ENCODE measurements at regions not wholly inside any gene's neighbourhood (a gene's known extent, or its start where the extent isn't known, plus 50 kb on each side); places are given as distances from the start of the nearest gene placed in this dataset.

DNA sequence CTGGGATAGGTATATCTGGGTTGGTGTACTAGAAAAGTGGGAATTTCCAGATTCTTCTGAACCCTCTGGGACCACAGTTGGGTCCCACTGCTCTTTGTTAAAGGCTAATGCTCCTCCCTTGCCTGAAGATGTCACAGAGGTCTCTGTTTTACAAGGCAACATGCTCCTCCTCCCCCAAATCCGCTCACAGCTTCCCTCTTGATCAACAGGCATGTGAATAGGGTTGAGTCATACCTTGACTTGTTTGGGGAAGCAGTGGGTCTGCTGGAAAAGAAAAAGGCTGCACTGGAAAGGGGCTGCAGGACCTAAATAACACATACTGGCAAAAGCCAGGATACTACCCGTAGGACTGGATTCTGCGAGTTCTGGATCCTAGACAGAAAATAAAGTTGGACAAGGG is 165.4 kb upstream of the TMEM260 start:
- DNase-seq (ENCODE audit: low spot score) (no peak), ATAC-seq (no peak)
- CTCF ChIA-PET: no interaction called here
- POLR2A ChIA-PET: no interaction called here
- no peak for TF ChIP-seq ZNF416 (CRISPR knock-in tag; IDR thresholded peaks at IDR 0.05)
- TF ChIP-seq, protein P1, sequence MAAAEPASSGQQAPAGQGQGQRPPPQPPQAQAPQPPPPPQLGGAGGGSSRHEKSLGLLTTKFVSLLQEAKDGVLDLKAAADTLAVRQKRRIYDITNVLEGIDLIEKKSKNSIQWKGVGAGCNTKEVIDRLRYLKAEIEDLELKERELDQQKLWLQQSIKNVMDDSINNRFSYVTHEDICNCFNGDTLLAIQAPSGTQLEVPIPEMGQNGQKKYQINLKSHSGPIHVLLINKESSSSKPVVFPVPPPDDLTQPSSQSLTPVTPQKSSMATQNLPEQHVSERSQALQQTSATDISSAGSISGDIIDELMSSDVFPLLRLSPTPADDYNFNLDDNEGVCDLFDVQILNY (CRISPR knock-in tag; IDR thresholded peaks at IDR 0.05): no peak
- TF ChIP-seq ATF1 (CRISPR knock-in tag; IDR thresholded peaks at IDR 0.05): no peak
- no peak for TF ChIP-seq ZNF121 (CRISPR knock-in tag; IDR thresholded peaks at IDR 0.05)
- no peak for TF ChIP-seq NR1H2 (CRISPR knock-in tag; IDR thresholded peaks at IDR 0.05)
- TF ChIP-seq, protein P2, sequence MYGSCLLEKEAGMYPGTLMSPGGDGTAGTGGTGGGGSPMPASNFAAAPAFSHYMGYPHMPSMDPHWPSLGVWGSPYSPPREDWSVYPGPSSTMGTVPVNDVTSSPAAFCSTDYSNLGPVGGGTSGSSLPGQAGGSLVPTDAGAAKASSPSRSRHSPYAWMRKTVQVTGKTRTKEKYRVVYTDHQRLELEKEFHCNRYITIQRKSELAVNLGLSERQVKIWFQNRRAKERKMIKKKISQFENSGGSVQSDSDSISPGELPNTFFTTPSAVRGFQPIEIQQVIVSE (CRISPR knock-in tag; IDR thresholded peaks at IDR 0.05; ENCODE audit: borderline replicate concordance): no peak
- no peak for TF ChIP-seq TP53 (CRISPR knock-in tag; IDR thresholded peaks at IDR 0.05)
- TF ChIP-seq ZNF423 (CRISPR knock-in tag; IDR thresholded peaks at IDR 0.05): no peak
- TF ChIP-seq CREM (CRISPR knock-in tag; IDR thresholded peaks at IDR 0.05): no peak
- TF ChIP-seq ZNF138 (CRISPR knock-in tag; conservative IDR thresholded peaks at IDR 0.05): no peak
- TF ChIP-seq, protein P3, sequence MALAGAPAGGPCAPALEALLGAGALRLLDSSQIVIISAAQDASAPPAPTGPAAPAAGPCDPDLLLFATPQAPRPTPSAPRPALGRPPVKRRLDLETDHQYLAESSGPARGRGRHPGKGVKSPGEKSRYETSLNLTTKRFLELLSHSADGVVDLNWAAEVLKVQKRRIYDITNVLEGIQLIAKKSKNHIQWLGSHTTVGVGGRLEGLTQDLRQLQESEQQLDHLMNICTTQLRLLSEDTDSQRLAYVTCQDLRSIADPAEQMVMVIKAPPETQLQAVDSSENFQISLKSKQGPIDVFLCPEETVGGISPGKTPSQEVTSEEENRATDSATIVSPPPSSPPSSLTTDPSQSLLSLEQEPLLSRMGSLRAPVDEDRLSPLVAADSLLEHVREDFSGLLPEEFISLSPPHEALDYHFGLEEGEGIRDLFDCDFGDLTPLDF (CRISPR knock-in tag; IDR thresholded peaks at IDR 0.05): no peak
- no peak for TF ChIP-seq NFE2L1 (CRISPR knock-in tag; IDR thresholded peaks at IDR 0.05)
- TF ChIP-seq, protein P4, sequence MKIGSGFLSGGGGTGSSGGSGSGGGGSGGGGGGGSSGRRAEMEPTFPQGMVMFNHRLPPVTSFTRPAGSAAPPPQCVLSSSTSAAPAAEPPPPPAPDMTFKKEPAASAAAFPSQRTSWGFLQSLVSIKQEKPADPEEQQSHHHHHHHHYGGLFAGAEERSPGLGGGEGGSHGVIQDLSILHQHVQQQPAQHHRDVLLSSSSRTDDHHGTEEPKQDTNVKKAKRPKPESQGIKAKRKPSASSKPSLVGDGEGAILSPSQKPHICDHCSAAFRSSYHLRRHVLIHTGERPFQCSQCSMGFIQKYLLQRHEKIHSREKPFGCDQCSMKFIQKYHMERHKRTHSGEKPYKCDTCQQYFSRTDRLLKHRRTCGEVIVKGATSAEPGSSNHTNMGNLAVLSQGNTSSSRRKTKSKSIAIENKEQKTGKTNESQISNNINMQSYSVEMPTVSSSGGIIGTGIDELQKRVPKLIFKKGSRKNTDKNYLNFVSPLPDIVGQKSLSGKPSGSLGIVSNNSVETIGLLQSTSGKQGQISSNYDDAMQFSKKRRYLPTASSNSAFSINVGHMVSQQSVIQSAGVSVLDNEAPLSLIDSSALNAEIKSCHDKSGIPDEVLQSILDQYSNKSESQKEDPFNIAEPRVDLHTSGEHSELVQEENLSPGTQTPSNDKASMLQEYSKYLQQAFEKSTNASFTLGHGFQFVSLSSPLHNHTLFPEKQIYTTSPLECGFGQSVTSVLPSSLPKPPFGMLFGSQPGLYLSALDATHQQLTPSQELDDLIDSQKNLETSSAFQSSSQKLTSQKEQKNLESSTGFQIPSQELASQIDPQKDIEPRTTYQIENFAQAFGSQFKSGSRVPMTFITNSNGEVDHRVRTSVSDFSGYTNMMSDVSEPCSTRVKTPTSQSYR (CRISPR knock-in tag; IDR thresholded peaks at IDR 0.05): no peak
- TF ChIP-seq, protein P5, sequence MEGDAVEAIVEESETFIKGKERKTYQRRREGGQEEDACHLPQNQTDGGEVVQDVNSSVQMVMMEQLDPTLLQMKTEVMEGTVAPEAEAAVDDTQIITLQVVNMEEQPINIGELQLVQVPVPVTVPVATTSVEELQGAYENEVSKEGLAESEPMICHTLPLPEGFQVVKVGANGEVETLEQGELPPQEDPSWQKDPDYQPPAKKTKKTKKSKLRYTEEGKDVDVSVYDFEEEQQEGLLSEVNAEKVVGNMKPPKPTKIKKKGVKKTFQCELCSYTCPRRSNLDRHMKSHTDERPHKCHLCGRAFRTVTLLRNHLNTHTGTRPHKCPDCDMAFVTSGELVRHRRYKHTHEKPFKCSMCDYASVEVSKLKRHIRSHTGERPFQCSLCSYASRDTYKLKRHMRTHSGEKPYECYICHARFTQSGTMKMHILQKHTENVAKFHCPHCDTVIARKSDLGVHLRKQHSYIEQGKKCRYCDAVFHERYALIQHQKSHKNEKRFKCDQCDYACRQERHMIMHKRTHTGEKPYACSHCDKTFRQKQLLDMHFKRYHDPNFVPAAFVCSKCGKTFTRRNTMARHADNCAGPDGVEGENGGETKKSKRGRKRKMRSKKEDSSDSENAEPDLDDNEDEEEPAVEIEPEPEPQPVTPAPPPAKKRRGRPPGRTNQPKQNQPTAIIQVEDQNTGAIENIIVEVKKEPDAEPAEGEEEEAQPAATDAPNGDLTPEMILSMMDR (IDR thresholded peaks at IDR 0.05): no peak
- TF ChIP-seq, protein P6, sequence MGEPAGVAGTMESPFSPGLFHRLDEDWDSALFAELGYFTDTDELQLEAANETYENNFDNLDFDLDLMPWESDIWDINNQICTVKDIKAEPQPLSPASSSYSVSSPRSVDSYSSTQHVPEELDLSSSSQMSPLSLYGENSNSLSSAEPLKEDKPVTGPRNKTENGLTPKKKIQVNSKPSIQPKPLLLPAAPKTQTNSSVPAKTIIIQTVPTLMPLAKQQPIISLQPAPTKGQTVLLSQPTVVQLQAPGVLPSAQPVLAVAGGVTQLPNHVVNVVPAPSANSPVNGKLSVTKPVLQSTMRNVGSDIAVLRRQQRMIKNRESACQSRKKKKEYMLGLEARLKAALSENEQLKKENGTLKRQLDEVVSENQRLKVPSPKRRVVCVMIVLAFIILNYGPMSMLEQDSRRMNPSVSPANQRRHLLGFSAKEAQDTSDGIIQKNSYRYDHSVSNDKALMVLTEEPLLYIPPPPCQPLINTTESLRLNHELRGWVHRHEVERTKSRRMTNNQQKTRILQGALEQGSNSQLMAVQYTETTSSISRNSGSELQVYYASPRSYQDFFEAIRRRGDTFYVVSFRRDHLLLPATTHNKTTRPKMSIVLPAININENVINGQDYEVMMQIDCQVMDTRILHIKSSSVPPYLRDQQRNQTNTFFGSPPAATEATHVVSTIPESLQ (CRISPR knock-in tag; IDR thresholded peaks at IDR 0.05): no peak
- no peak for TF ChIP-seq ZNF317 (CRISPR knock-in tag; IDR thresholded peaks at IDR 0.05; ENCODE audit: borderline replicate concordance, low read depth)
- no peak for TF ChIP-seq ZNF263 (CRISPR knock-in tag; IDR thresholded peaks at IDR 0.05; ENCODE audit: low read depth)
- TF ChIP-seq, protein P7, sequence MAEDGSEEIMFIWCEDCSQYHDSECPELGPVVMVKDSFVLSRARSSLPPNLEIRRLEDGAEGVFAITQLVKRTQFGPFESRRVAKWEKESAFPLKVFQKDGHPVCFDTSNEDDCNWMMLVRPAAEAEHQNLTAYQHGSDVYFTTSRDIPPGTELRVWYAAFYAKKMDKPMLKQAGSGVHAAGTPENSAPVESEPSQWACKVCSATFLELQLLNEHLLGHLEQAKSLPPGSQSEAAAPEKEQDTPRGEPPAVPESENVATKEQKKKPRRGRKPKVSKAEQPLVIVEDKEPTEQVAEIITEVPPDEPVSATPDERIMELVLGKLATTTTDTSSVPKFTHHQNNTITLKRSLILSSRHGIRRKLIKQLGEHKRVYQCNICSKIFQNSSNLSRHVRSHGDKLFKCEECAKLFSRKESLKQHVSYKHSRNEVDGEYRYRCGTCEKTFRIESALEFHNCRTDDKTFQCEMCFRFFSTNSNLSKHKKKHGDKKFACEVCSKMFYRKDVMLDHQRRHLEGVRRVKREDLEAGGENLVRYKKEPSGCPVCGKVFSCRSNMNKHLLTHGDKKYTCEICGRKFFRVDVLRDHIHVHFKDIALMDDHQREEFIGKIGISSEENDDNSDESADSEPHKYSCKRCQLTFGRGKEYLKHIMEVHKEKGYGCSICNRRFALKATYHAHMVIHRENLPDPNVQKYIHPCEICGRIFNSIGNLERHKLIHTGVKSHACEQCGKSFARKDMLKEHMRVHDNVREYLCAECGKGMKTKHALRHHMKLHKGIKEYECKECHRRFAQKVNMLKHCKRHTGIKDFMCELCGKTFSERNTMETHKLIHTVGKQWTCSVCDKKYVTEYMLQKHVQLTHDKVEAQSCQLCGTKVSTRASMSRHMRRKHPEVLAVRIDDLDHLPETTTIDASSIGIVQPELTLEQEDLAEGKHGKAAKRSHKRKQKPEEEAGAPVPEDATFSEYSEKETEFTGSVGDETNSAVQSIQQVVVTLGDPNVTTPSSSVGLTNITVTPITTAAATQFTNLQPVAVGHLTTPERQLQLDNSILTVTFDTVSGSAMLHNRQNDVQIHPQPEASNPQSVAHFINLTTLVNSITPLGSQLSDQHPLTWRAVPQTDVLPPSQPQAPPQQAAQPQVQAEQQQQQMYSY (CRISPR knock-in tag; IDR thresholded peaks at IDR 0.05): no peak
- TF ChIP-seq, protein P8, sequence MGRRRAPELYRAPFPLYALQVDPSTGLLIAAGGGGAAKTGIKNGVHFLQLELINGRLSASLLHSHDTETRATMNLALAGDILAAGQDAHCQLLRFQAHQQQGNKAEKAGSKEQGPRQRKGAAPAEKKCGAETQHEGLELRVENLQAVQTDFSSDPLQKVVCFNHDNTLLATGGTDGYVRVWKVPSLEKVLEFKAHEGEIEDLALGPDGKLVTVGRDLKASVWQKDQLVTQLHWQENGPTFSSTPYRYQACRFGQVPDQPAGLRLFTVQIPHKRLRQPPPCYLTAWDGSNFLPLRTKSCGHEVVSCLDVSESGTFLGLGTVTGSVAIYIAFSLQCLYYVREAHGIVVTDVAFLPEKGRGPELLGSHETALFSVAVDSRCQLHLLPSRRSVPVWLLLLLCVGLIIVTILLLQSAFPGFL (CRISPR knock-in tag; IDR thresholded peaks at IDR 0.05; ENCODE audit: borderline replicate concordance): no peak
- TF ChIP-seq TCF7 (CRISPR knock-in tag; IDR thresholded peaks at IDR 0.05; ENCODE audit: low read depth): no peak
- H3K4me1 Mint-ChIP-seq: no peaks in the 10 kb centered on the region
- H3K36me3 Mint-ChIP-seq: no peaks in the 10 kb centered on the region
- peaks cover 17% of the 10 kb centered on the region for H3K9me3 Mint-ChIP-seq
- no peak overlapping the region for H3K27ac Mint-ChIP-seq
- H3K27me3 Mint-ChIP-seq (ENCODE audit: low read depth): no peaks in the 10 kb centered on the region
- H3K4me3 Mint-ChIP-seq: no peak overlapping the region

All from WTC11 (cell line).